Prostate gland (tissue), 2 donors: ENCODE measurements at regions not wholly inside any gene's neighbourhood (a gene's known extent, or its start where the extent isn't known, plus 50 kb on each side); places are given as distances from the start of the nearest gene placed in this dataset.

Source experiments
- DNase-seq: peaks from one replicate; pipeline ENCODE4 v3.0.0-alpha.2; 2019; ENCODE audit warnings: low spot score
- H3K27ac ChIP-seq, 2 donors: fragments of 200-600 bp; sonication (generic); 2 replicates each; pipeline ENCODE4 v1.5.1; 2017 to 2019
- H3K27me3 ChIP-seq: fragments of 200-600 bp; sonication (generic); replicated peaks from 2 replicates; pipeline ENCODE4 v1.5.1; 2019; ENCODE audit not compliant: insufficient read depth
- H3K36me3 ChIP-seq, 2 donors: fragments of 200-600 bp; sonication (generic); 1 replicate in 1 of 2; 2 replicates in 1 of 2; pipeline versions ENCODE4 v1.5.1 to v1.8.1; 2017 to 2019
- H3K4me1 ChIP-seq: fragments of 200-600 bp; sonication (generic); replicated peaks from 2 replicates; pipeline ENCODE4 v1.5.1; 2019
- H3K4me3 ChIP-seq, 2 donors: fragments of 200-600 bp; sonication (generic); 2 replicates each; pipeline ENCODE4 v1.5.1; 2017 to 2019
- H3K9me3 ChIP-seq: fragments of 200-600 bp; sonication (generic); 2 replicates; pipeline ENCODE4 v1.5.1; 2017
- CTCF ChIP-seq, 4 experiments: fragments of 200-600 bp in 2 of 4; fragments of 450-650 bp in 2 of 4; sonication (generic) in 2 of 4; IDR thresholded peaks; 1 replicate in 3 of 4; 2 replicates in 1 of 4; pipeline ENCODE4 v1.5.1; 2016 to 2019; ENCODE audit warnings: antibody characterized with exemption in 4 of 4, mild to moderate bottlenecking in 2 of 4, moderate library complexity in 2 of 4
- POLR2A ChIP-seq: fragments of 450-650 bp; IDR thresholded peaks from one replicate; pipeline ENCODE4 v1.6.1; 2016; ENCODE audit warnings: antibody characterized with exemption, mild to moderate bottlenecking
- POLR2AphosphoS5 ChIP-seq: sonication (generic); formaldehyde crosslinking; IDR thresholded peaks from one replicate; pipeline ENCODE4 v1.6.1; 2017; ENCODE audit warnings: antibody characterized with exemption
- WGBS: methylation state at CpG from one replicate; pipeline ENCODE4 v1.1.5; 2018; 5-methylcytosine and 5-hydroxymethylcytosine counted together
- intact Hi-C: fragments of 100-400 bp; cut with DNase I; formaldehyde crosslinking; loops from one replicate; pipeline ENCODE4 v1.14.2; 2022

- no peaks in the 10 kb centered on the region for H3K36me3 ChIP-seq
- DNase-seq, result no peak
- TF ChIP-seq POLR2A (no peak), CTCF (IDR thresholded peaks at IDR 0.05) (no peak), POLR2AphosphoS5 (no peak)
- no peak overlapping the region for H3K27ac ChIP-seq
- no peak overlapping the region for H3K4me3 ChIP-seq
- H3K9me3 ChIP-seq, result no peaks in the 10 kb centered on the region
- no peaks in the 10 kb centered on the region for H3K4me1 ChIP-seq
- whole genome bisulfite sequencing, result 61% methylated on average over 3 of the region's 3 CpGs
- intact Hi-C loops, result no loop called here
- no peaks in the 10 kb centered on the region for H3K27me3 ChIP-seq
These were observed 213.4 kb downstream of the RND3 start for GRCh38 chr2:150274108-150274507.

GRCh38 chr2:150271952-150272802 lies 215.3 kb downstream of the RND3 start:
- Histone ChIP-seq H3K4me3 (no peak overlapping the region), H3K4me1 (no peaks in the 10 kb centered on the region), H3K36me3 (no peaks in the 10 kb centered on the region), H3K27me3 (no peaks in the 10 kb centered on the region), H3K27ac (no peak overlapping the region), H3K9me3 (no peaks in the 10 kb centered on the region)
- no peak for TF ChIP-seq POLR2A
- peak; percentile 15 for TF ChIP-seq POLR2AphosphoS5
- TF ChIP-seq CTCF (IDR thresholded peaks at IDR 0.05), result no peak
- intact Hi-C loops, result no loop called here
- no peak for DNase-seq

- TF ChIP-seq POLR2A (no peak), CTCF (IDR thresholded peaks at IDR 0.05) (no peak), POLR2AphosphoS5 (no peak)
- intact Hi-C loops, result no loop called here
- H3K4me3 ChIP-seq, result no peak overlapping the region
- no peaks in the 10 kb centered on the region for H3K9me3 ChIP-seq
- WGBS, result 78% methylated on average over 3 of the region's 3 CpGs
- DNase-seq, result no peak
- H3K27me3 ChIP-seq, result no peaks in the 10 kb centered on the region
- H3K4me1 ChIP-seq, result no peaks in the 10 kb centered on the region
- no peak overlapping the region for H3K27ac ChIP-seq
- H3K36me3 ChIP-seq, result no peaks in the 10 kb centered on the region
These were observed 219.6 kb downstream of the RND3 start for GRCh38 chr2:150267651-150268415.

GRCh38 chr2:150266931-150267330 lies 220.5 kb downstream of the RND3 start:
- Histone ChIP-seq H3K27ac (no peak overlapping the region), H3K27me3 (no peaks in the 10 kb centered on the region), H3K4me3 (no peak overlapping the region), H3K36me3 (no peaks in the 10 kb centered on the region), H3K4me1 (no peaks in the 10 kb centered on the region), H3K9me3 (no peaks in the 10 kb centered on the region)
- TF ChIP-seq CTCF (IDR thresholded peaks at IDR 0.05), result no peak
- TF ChIP-seq POLR2A, result no peak
- no peak for TF ChIP-seq POLR2AphosphoS5
- intact Hi-C loops, result no loop called here
- 97% methylated on average over 2 of the region's 2 CpGs for WGBS
- no peak for DNase-seq
